ENCODE measurements at regions not wholly inside any gene's neighbourhood (a gene's known extent, or its start where the extent isn't known, plus 50 kb on each side); places are given as distances from the start of the nearest gene placed in this dataset.
"Not testable (repeated sequence)": the region's sequence is repeated elsewhere in the genome, so short reads cannot be mapped to it uniquely, and the experiment has no call there.

DNA sequence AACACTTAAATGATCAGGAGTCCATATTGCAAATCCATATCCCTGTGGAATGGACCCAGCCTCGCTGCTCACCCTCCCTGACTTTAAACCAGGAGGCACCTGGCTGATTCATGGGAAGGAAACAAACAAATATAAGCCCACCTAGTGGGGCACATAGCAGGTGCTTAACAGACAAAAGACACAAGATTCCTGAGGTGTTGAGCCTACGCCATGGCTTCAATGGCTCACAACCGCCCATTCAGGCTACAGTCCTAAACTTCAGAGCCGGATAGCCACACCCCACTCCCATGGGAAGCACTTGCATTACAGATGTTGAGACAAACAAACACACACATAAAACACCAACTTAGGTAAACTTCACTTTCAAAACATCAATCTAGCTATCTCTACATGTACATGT, 359.9 kb downstream of the ICE1 start:
- DNase-seq, result no peak

DNA sequence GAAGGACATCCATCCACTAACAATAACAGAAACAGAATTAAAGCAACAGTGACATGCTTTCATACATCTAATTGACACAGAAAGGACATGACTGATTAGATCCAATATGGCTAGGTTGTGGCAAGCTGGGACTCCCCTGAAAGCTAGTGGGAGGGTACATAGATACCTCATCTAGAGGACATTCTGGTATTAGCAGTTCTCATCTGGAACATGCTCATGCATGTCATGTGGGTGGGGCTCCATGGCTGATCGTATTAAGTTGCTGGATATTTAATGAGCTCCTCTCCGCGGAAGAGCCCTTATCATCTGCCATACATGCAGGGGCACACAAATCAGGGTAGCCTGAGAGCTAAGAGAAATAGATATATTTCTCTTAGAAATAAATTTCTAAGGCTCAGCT, 358.9 kb downstream of the ICE1 start:
- DNase-seq, result no peak

DNA sequence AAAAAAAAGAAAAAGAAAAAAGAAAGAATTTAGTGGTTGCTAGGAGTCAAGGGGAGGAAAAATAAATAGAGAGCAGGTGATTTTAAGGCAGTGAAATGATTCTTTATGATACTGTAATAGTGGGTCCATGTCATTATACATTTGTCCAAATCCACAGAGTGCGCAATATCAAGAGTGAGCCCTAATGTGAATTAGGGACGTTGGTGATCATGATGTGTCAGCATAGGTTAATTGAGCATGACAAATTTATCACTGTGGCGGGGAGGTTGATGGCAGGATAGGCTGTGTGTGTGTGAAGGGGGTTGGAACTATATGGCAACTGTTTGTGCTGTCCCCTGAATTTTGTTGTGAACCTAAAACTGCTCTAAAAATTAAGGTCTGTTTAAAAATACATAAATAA, 357.8 kb downstream of the ICE1 start:
- no peak for DNase-seq

DNA sequence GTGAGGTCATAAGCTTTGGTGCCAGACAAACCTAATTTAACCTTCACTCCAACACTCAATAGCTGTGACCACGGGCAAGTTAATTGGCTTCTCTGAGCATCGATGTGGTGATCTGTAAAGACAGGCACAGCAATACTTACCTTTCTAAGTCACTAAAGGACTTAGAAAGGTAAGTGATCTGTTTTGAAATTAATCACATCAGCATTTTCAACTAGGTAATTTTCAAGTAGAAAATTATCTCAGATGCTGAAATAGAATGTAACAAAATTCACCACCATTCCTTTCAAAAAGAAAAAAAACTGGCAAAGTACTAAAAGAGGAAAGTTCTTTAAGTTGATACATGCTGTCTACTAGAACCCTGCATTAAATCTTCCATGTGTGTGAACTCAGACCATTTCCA, 354.5 kb downstream of the ICE1 start:
- DNase-seq, result no peak

DNA sequence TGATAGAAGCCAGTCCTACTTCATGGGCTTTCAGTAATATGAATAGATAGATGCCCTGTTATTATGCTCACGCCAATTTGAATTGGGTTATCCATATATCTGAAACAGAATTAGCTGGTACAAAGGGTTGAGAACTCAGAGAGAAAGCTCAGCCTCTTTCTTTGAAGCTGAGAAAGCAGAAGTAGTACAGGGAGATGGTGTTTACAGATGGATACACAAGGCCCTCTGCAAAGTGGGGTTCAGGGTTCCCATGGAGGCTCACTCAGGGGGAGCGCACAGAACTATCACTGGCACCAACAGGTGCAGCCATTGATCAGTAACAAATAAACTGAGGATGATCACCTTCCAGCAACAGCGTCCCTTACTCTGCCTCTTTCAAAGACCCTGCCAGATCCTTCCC, 349.7 kb downstream of the ICE1 start:
- DNase-seq, result no peak

DNA sequence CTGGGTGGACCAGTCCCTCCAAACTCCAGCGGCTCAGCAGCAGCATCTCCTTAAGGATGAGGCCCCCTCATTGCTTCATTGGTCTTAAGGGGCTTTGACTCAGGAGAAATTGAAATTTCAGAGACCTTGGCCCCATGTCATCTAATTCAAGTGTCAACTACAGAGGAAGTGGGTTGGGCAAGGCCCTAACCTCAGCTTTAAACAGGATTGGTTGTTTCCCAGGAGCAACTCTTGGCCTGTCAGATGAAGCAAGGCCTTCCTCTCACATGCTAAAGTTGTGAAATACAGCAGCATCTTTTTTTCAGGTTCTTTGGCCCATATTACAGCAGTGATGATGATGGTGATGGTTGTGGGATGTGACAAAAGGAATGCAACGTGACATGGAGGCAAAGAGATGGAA, 348.3 kb downstream of the ICE1 start:
- no peak for DNase-seq

DNA sequence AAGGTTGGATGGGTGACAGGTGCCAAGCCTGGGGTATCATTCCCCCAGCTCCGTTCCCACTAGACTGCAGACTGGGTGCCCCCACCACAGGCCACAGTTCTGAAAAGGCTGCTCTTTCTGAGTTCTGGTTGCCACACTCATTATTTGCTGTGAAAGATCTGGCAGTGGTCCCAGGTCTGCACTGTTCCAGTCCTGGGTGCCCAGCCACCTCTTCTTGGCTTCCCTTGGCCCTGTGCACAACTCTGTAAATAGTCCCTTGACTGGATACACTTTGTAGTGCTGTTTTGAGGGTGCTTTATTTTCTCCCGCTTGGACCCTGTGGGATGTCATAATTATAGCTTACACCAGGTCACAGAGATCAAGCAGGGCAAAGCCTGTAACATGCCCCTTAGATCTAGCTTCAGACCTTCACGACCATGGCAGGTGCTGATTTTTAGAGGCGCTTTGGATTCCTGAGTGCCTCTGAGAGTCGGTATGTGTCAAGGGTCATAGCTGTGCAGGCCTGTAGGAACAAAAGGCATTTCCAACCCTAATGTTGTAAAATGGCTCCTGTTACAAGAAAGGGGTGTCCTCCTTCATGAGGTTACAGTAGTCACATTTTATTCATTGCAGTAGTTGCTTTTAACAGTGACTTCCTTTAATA, 344.9 kb downstream of the ICE1 start:
- DNase-seq, result no peak

DNA sequence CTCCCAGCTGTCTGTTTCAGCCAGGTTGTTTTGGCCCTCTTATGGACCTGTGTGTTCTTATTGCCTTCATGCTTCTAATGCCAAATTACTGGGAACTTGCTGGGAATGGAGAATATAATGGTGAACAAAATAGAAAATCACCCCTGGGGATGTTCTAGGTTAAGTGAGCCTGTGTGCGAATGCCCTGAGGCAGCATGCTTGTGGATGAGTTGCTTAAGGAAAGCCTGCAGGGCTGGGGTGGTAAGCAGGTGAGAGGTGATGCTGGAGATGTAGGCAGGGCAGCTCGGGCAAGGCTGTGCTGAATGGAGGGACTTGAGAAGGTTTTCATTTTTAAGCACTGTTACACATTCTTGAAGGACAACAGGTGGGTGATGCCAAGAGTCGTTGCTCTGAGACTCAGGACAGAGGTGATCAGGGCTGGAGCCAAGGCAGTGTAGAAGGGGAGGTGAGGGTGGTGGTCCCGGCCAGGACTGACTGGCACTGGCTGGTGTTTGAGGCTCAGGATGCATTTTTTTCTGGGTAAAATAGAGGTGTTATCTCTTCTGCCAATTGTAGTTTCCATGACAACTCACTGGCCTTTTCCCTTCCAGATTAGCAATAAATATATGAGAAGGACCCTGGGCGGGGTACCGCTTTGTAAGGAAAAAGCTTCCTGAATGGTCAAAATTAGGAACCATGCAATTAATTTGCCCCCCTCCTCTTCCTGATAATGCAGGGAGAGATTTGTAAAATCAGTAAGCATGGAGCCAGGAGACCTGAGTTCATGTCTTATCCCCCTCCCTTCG, 342.8 kb downstream of the ICE1 start:
- no peak for DNase-seq

DNA sequence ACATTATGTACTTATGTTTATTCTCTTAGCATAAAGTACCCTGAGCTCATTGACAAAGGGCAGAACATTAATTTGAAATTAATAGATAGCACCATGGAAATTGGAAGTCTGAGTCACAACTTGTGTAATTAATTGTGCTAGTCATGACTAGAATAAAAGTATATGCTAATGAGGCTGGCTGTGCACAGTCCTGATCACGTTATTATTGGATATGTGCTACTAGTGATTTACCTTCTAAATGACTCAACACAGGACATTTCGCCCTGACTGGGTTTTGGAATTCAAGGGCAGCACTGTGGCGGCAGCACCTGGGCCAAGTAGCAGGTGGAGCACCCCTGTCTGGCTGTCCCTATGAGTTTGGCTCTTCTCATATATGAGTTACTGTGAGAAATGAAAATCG, 341.8 kb downstream of the ICE1 start:
- no peak for DNase-seq

DNA sequence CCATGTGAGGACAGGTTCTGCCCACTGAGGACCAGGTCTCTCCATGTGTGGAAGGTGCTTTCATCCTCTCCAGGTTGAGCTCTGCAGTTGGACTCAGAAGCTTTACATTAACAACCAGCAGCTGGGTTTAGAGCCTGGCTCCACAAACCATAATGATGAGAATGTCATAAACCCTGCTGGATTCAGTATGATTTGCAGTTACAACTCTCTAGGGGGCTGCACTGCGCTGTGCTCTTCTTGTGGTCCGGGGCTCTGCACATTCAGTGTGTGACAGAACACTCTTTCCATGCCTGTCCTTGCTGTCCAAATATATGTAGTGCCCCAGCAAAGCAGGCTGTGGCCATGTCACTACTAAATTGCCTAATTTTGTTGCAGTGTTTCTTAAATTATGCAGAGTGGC, 334.3 kb downstream of the ICE1 start:
- no peak for DNase-seq

DNA sequence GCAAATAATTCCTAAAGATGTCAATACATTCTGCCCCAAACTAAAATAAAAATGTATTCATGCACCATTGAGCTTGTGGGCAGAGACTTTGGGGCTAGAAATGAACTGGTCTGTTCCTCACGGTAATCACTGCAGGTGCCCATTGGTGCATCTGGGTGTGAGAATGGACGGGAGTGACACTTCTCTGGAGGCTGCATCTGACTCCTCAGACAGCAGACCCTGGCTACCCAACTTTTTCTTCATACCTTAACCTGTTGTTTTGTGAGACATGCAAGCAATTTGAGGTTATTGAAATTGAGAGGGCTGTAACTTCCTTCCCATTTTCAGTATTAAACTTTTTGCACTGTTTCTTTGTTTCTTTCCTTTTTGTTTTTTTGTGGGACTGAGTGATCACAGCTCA, 333.4 kb downstream of the ICE1 start:
- no peak for DNase-seq

DNA sequence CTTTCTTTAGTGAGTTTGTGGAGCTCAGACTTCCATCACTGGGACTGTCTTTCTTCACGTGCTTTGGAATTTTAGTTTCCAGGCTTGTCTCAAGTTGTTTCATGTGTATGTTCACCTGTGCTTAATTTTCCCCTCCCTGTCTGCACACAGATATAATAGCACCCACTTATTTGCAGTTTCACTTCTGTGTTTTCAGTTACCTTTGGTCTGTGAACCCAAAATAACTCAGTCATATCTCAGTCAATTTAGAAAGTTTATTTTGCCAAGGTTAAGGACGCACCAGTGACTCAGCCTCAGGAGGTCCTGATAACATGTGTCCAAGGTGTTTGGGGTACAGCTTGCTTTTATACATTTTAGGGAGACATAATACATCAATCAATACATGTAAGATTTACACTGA, 330.4 kb downstream of the ICE1 start:
- DNase-seq, result no peak

DNA sequence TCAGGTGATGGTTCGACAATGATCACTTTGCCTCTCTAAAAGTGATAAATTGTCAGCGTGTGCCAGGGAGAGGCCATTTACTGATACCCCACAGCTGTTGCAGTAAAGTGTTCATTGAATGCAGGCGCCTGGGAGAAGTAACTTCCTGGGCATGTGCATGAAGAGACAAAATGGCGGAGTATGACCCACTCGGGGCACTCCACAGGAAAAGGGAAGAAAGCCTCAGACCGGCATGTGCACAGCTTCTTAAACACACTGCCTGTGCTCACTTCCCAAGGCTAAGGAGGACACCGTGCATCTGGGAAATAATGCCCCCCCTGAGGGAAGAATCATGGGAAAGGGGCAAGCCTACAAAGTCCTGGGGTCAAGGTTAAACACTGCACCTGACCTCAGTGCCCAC, 329.5 kb downstream of the ICE1 start:
- no peak for DNase-seq

DNA sequence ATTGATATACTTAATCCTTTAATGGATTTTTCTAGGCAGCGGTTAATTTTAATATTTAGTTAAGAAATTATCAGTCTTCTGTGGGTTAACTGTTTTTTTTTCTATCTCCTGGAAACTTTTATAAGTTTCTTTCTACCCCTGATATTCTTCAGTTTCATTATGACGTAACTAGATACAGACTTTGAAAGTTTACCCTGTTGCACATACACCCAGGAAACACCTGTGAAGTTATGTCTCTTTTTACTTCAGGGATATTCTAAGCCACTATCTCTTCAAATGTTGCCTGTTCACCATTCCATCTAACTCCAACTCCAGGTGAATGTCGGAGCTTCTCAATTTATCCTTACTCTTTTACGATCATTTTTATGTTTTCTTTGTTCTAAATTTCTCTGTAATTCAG, 329.0 kb downstream of the ICE1 start:
- no peak for DNase-seq

DNA sequence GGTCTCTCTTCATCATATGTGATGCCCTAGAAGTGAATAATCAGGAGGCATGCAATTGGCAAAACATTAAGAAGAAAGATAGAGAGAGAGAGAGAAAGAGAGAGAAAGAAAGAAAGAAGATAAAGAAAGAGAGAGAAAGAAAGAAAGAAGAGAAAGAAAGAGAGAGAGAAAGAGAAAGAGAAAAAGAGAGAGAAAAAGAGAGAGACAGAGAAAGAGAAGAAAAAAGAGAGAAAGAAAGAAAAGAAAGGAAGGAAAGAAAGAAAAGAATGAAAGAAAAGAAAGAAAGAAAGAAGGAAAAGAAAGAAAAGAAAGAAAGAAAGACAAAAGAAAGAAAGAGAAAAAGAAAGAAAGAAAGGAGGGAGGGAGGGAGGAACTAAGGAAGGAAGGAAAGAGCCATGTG, 318.9 kb downstream of the ICE1 start:
- no peak for DNase-seq

DNA sequence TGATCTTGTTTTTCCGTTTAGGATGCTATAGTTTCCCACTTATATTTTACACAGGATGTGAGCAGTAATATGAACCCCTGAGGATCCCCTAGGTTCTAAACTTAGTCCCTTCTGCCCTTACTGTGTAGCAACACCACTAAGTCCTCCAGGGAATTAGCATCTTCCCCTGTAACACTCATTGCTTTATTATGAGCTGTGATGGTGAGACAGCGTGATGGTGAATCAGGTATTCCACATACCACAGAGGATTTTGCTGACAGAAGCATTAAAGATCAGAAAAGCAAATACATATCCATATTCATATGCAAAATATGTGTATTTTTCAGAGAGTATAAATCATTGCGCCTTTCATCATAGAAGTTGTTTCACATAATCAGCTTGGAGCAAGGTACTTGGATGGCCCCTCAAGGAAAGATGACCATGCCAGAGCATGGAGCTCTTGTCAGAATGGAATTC, 317.0 kb downstream of the ICE1 start:
- DNase-seq, result no peak

DNA sequence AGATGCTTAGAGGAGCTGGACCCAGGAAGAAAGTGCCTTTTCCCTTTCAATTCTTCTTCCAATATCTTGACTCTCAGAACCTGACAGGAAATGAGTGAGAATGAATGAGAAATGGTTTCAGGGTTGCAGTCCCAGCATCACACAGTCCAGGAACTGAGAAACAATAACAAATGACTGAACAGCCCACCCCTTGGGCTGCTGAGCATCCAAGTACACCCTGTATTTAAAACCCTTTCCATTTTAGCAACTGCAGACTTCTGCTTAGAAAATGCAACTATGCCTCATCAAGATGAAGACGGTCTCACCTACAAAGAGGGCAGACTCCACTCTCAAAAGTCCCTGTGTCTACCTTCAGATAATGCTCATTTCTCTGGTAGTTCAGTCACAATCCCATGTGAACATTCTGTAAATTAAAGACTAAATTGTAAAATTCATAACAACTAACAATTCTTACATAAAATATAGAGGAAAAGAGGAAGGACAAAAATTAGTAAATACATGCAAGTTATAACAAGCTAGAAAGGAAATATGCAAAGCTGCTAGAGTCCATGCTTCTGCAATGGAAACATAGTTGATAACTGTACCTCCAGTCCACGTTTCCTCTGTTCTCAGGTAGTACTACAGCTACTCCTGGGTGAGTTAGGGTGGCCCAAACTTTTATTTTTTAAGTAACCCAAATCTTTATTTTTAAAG, 316.5 kb downstream of the ICE1 start:
- no peak for DNase-seq

DNA sequence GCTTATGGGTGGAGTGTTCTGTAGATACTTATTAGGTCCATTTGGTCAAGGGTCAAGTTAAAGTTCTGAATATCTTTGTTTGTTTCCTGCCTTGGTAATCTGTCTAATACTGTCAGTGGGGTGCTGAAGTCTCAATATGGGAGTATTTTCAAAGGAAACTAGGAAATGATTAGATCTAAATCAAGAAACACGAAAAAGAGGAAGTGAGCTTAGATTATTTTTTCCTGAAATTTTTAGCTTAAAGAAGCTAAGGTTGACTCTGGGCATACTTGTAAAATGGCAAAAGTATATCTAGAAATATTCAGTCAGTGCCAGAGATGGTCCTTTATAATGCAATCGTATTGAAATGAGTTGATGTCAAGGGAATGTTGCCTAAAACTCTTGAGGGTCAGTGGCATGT, 313.5 kb downstream of the ICE1 start:
- no peak for DNase-seq

DNA sequence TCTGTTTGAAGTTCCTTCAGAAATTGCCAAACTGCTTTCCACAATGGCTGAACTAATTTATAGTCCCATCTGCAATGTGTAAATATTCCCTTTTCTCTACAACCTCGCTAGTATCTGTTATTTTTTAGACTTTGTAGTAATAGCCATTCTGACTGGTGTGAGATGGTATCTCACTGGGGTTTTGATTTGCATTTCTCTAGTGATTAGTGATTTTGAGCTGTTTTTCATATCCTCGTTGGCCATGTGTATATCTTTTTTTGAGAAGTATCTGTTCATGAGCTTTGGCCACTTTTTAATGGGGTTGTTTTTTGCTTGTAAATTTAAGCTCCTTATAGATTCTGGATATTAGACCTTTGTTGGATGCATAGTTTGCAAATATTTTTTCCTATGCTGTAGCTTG, 310.6 kb downstream of the ICE1 start:
- DNase-seq, result not testable (repeated sequence)

DNA sequence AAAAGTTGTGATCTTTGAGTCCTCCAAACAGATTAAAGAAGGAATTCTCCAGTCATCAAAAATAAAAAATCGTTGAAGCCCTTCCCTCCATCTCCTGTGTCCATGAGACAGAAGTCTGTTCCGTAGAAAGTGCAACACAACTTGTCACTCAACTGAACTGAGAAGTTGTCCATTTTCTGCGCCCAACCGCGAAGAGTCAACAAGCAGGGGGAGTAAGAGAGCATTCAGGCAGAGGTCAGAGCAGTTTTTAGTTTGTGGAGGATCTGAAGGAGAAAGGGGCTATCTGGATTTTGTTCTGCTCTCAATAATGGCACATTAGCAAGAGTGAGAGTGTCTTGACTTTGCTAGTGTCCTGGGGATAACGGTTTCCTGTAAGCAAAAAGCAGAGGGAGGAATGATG, 303.9 kb downstream of the ICE1 start:
- DNase-seq, result no peak

DNA sequence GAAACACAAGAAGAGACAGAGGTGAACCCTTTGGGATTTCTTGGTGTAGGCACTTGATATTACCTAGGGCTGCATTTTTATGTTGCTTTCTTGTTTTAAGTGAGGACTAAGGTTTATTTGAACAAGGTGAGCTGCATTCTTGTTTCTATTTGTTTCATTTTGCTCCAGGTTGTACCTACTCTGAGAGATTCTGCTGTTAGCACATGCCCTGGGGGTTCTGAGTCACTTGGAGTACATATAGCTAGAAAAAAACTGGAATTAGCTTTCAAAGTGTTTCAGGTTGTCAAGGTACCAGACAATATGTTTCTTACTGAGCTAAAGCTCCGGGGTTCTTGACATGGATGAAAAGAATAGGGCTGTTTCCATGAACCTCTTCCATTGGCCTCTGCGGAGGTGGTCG, 299.4 kb downstream of the ICE1 start:
- no peak for DNase-seq

DNA sequence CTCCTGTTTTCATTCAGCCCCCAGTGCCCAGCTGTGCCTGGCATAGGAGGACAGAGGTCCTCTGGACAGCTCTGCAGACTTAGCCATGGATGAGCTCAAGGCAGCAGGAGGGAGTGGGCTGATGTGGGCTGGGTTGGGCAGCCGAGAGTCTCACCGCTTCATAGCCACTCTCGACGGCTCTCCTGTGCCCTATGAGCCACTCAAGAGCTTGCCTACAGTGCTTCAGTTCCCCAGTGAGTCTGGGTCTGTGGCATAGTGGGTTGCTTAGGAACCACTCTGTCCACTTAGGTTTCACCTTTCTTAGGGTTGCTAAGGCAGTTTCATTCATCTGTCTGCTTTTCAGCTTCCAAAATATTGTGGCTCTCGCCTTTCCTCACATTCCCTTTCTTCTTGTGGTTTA, 296.8 kb downstream of the ICE1 start:
- DNase-seq, result no peak

DNA sequence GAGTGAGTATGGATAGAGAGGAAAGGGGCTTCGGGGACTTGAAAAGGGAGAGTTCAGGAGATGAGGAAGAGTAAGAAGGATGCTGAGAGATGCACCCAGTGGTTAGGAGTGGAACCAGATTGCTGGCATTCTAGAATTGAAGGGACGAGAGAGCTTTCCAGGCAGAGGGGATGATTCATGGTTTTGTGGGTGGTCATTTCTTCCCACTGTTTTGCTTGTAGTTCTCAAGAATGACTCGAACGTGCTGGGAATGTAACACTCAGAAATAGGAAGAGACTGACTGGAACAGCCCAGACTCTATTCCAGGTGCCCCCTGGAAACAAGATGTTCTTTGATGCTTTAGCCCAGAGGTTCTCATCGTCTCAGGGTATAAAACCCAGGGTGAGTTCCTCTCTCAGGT, 294.2 kb downstream of the ICE1 start:
- DNase-seq, result no peak

DNA sequence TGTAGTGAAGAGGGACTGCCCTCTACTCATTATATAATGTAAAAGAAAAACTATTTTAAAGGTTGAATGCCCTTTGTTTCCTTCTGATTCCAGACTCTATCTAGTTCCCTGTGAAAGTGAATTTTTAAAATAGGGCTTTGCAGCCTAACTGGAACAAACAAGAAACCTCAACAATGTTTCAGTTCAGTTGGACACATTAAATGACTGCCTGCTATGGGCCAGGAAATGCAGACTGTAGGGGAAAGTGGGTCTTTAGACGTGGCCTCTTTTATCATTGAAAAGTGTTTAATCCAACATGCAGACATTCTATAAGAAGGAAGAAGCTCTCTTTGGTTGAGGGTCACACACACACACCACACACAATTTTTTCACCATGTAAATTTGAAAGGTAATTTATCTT, 289.1 kb downstream of the ICE1 start:
- DNase-seq, result no peak
